ENCODE measurements at regions not wholly inside any gene's neighbourhood (a gene's known extent, or its start where the extent isn't known, plus 50 kb on each side); places are given as distances from the start of the nearest gene placed in this dataset.

DNA sequence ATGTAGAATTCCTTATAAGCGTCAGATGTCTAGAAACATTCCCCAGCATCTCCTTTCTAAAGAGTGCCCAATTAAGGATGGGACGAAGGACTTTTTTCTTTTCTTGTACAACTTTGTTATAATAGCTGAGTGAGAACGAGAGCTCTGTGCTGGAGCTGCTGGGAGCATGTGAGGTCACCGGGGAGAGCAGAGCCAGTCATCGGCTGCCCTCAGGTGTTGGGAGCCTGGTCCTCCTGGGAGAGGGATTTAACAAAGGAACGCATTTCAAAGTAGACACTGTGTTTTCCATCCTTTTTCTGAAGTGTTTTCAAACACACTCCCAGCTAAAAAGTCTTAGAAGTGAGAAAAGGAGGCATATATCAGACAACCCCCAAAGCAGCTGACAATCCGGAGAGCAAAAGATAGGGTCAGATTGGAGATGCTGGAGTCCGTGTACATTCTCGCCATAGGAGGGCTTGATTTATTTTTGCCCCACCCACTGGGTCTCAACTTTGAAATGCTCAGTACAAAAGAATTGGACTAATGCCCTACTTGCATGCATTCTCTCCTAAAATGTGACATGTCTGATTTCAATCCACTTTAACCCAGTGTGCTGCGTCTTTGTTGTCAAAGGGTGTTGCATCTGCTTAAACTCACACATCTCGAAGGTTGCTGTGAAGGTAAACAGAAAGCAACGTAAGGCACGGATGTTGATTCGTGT lies 50.8 kb upstream of the PIWIL1 start:
- no peak for DNase-seq (ENCODE audit: low read depth, low spot score)
- ChIA-PET CTCF (no interaction called here), POLR2A (no interaction called here)
- no peak overlapping the region for H3K4me3 ChIP-seq (ENCODE audit: low read depth, low read length)
- TF ChIP-seq, protein P1, sequence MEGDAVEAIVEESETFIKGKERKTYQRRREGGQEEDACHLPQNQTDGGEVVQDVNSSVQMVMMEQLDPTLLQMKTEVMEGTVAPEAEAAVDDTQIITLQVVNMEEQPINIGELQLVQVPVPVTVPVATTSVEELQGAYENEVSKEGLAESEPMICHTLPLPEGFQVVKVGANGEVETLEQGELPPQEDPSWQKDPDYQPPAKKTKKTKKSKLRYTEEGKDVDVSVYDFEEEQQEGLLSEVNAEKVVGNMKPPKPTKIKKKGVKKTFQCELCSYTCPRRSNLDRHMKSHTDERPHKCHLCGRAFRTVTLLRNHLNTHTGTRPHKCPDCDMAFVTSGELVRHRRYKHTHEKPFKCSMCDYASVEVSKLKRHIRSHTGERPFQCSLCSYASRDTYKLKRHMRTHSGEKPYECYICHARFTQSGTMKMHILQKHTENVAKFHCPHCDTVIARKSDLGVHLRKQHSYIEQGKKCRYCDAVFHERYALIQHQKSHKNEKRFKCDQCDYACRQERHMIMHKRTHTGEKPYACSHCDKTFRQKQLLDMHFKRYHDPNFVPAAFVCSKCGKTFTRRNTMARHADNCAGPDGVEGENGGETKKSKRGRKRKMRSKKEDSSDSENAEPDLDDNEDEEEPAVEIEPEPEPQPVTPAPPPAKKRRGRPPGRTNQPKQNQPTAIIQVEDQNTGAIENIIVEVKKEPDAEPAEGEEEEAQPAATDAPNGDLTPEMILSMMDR (IDR thresholded peaks at IDR 0.05; ENCODE audit: insufficient read depth, low read length, missing control alignments): no peak
